Glutamatergic neuron (in vitro differentiated cells): ENCODE measurements at regions not wholly inside any gene's neighbourhood (a gene's known extent, or its start where the extent isn't known, plus 50 kb on each side); places are given as distances from the start of the nearest gene placed in this dataset.

Source experiments
- DNase-seq: peaks from one replicate; pipeline ENCODE4 v3.0.0; 2022
- H3K27ac Mint-ChIP-seq: one replicate; pipeline ENCODE4 v1.8.0; 2020; ENCODE audit warnings: mild to moderate bottlenecking, mixed read lengths, inconsistent platforms; ENCODE audit not compliant: unreplicated experiment
- H3K27me3 Mint-ChIP-seq: one replicate; pipeline ENCODE4 v1.8.0; 2020; ENCODE audit warnings: mild to moderate bottlenecking, moderate library complexity, mixed read lengths, inconsistent platforms; ENCODE audit not compliant: unreplicated experiment
- H3K36me3 Mint-ChIP-seq: one replicate; pipeline ENCODE4 v1.8.0; 2020; ENCODE audit warnings: mild to moderate bottlenecking, mixed read lengths, inconsistent platforms; ENCODE audit not compliant: unreplicated experiment
- H3K4me1 Mint-ChIP-seq: one replicate; pipeline ENCODE4 v1.8.0; 2020; ENCODE audit warnings: mild to moderate bottlenecking, low read depth, mixed read lengths, inconsistent platforms; ENCODE audit not compliant: unreplicated experiment
- H3K4me3 Mint-ChIP-seq: one replicate; pipeline ENCODE4 v1.8.0; 2020; ENCODE audit warnings: mild to moderate bottlenecking, mixed read lengths, inconsistent platforms; ENCODE audit not compliant: unreplicated experiment
- H3K9me3 Mint-ChIP-seq: one replicate; pipeline ENCODE4 v1.8.0; 2020; ENCODE audit warnings: mild to moderate bottlenecking, moderate library complexity, mixed read lengths, inconsistent platforms; ENCODE audit not compliant: unreplicated experiment
- CTCF ChIP-seq: fragments of 200-600 bp; sonication (generic); IDR thresholded peaks from one replicate; pipeline ENCODE4 v1.5.0; 2021; ENCODE audit not compliant: partially characterized antibody, unreplicated experiment

GRCh38 chr6:86856937-86857563, 80.3 kb upstream of the HTR1E start:
- no peaks in the 10 kb centered on the region for H3K9me3 Mint-ChIP-seq
- H3K4me1 Mint-ChIP-seq, result no peaks in the 10 kb centered on the region
- no peaks in the 10 kb centered on the region for H3K36me3 Mint-ChIP-seq
- no peak overlapping the region for H3K27ac Mint-ChIP-seq
- TF ChIP-seq CTCF, result peak; percentile 88
- DNase-seq, result peak; percentile 50
- no peak overlapping the region for H3K4me3 Mint-ChIP-seq
- no peaks in the 10 kb centered on the region for H3K27me3 Mint-ChIP-seq

- no peaks in the 10 kb centered on the region for H3K27me3 Mint-ChIP-seq
- H3K4me3 Mint-ChIP-seq, result no peak overlapping the region
- no peaks in the 10 kb centered on the region for H3K9me3 Mint-ChIP-seq
- H3K27ac Mint-ChIP-seq, result no peak overlapping the region
- H3K4me1 Mint-ChIP-seq, result no peaks in the 10 kb centered on the region
- no peak for DNase-seq
- no peaks in the 10 kb centered on the region for H3K36me3 Mint-ChIP-seq
- TF ChIP-seq CTCF, result no peak
These were observed 80.9 kb upstream of the HTR1E start for GRCh38 chr6:86856379-86856778.

- no peak for DNase-seq
- no peak overlapping the region for H3K27ac Mint-ChIP-seq
- no peaks in the 10 kb centered on the region for H3K36me3 Mint-ChIP-seq
- H3K9me3 Mint-ChIP-seq, result no peaks in the 10 kb centered on the region
- H3K4me1 Mint-ChIP-seq, result no peaks in the 10 kb centered on the region
- no peak overlapping the region for H3K4me3 Mint-ChIP-seq
- TF ChIP-seq CTCF, result no peak
- peaks cover 1% of the 10 kb centered on the region for H3K27me3 Mint-ChIP-seq
These were observed 88.3 kb upstream of the HTR1E start for GRCh38 chr6:86848986-86849385.

- Mint-ChIP-seq H3K4me3 (no peak overlapping the region), H3K27me3 (peaks cover 2% of the 10 kb centered on the region), H3K36me3 (no peaks in the 10 kb centered on the region), H3K4me1 (no peaks in the 10 kb centered on the region), H3K27ac (no peak overlapping the region), H3K9me3 (peaks cover 1% of the 10 kb centered on the region)
- TF ChIP-seq CTCF, result no peak
- DNase-seq, result no peak
These were observed 104.6 kb upstream of the HTR1E start for GRCh38 chr6:86832686-86833085.

GRCh38 chr6:86825436-86825835, 111.9 kb upstream of the HTR1E start:
- Mint-ChIP-seq H3K4me1 (no peaks in the 10 kb centered on the region), H3K4me3 (no peak overlapping the region), H3K27me3 (peaks cover 2% of the 10 kb centered on the region), H3K36me3 (no peaks in the 10 kb centered on the region), H3K27ac (no peak overlapping the region), H3K9me3 (peaks cover 1% of the 10 kb centered on the region)
- TF ChIP-seq CTCF, result no peak
- no peak for DNase-seq
